WTC11 (cell line): ENCODE measurements at regions not wholly inside any gene's neighbourhood (a gene's known extent, or its start where the extent isn't known, plus 50 kb on each side); places are given as distances from the start of the nearest gene placed in this dataset.

ENCODE experiments used
- ATF1 ChIP-seq: sonication (generic); formaldehyde crosslinking; IDR thresholded peaks from 2 replicates; pipeline ENCODE4 v1.8.1; 2023; ENCODE audit warnings: mild to moderate bottlenecking, moderate library complexity, missing genetic modification reagents
- ZNF532 ChIP-seq: fragments of 250-450 bp; sonication (Bioruptor Pico); IDR thresholded peaks from 2 replicates; pipeline ENCODE4 v1.9.0; 2021; ENCODE audit warnings: mild to moderate bottlenecking, borderline replicate concordance

- TF ChIP-seq ZNF532 (CRISPR knock-in tag) (no peak), ATF1 (CRISPR knock-in tag) (no peak)
These were observed 100.5 kb downstream of the GLRX3 start for GRCh38 chr10:130236711-130237110.
